ENCODE measurements at regions not wholly inside any gene's neighbourhood (a gene's known extent, or its start where the extent isn't known, plus 50 kb on each side); places are given as distances from the start of the nearest gene placed in this dataset.

DNA sequence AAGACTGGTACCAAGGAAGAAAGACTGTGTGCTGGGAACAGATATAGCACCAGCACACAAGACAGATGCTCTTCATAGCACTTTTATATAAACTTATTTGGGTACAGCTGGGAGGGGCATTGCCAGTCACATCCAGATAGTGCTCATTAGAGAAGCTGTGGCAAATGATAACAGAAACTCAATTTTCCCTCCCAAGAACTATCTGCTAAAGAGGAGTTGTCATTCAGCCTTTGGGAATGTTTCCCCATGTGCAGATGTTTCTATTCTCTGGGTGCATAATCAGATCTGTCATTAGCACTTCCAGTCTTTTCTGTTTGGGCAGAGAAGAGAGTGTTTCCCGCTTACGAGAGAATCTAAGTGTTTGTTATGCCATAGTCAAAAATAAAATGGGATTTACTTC, 714.9 kb upstream of the MDGA2 start:
- in situ Hi-C loops (cut with MboI; ENCODE audit: low sequenced_read_pairs in 4 of 4) (no loop called here), intact Hi-C loops (cut with DNase I; ENCODE audit: low total_unique reads) (no loop called here)
- Histone ChIP-seq H3K4me3 (no peak overlapping the region), H3K9me3 (no peaks in the 10 kb centered on the region), H3K4me1 (no peaks in the 10 kb centered on the region), H3K27me3 (no peaks in the 10 kb centered on the region), H3K36me3 (no peaks in the 10 kb centered on the region), H3K27ac (no peak overlapping the region)
- ATAC-seq (no peak), DNase-seq (no peak)
- TF ChIP-seq POLR2A (IDR thresholded peaks at IDR 0.05) (no peak), CTCF (IDR thresholded peaks at IDR 0.05 in 4 of 5, conservative IDR thresholded peaks at IDR 0.05 in 1 of 5) (no peak)

DNA sequence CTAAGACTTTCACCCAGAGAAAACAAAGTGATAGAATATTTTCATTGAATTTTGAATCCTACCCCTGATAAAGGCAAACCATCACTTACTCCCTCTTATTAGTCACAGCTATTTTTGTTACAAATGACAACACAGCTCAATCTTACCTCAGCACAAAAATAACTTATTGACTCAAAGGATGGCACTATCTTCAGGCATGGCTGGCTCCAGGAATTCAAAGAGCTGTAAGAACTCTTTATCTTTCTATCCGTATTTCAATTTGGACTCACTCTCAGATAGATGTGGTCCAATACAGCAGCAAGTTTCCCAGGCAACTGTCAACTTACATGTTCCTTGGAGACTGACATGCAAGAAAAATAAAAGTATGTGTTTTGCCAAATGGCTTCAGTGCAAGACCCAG, 709.4 kb upstream of the MDGA2 start:
- ATAC-seq: no peak
- no peak for TF ChIP-seq CTCF (IDR thresholded peaks at IDR 0.05 in 4 of 5, conservative IDR thresholded peaks at IDR 0.05 in 1 of 5)
- TF ChIP-seq POLR2A (IDR thresholded peaks at IDR 0.05): no peak

DNA sequence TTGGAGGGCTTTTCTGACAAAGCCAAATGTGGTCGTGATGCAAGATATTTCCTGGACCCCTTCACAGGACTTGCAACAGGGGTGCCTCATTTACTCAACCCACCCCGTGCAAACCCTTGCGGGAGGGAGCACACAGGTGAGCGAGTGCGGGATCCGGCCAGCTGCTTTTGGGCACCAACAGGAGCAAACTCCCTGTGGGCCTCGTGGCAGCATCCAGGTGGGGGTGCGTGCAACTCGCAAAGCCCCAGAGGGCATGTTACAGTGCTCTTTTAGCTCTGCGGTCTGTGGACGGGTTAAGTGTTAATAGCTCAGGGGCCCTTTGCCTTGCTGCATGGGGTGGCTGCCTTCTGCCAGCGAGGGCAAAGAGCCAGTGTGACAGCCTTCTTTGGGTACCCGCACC, 707.6 kb upstream of the MDGA2 start:
- no peaks in the 10 kb centered on the region for H3K9me3 ChIP-seq
- ATAC-seq (no peak), DNase-seq (no peak)
- no peaks in the 10 kb centered on the region for H3K36me3 ChIP-seq
- H3K27me3 ChIP-seq: no peaks in the 10 kb centered on the region
- H3K4me1 ChIP-seq: no peaks in the 10 kb centered on the region
- no peak overlapping the region for H3K4me3 ChIP-seq
- H3K27ac ChIP-seq: no peak overlapping the region
- intact Hi-C loops (cut with DNase I; ENCODE audit: low total_unique reads) (no loop called here), in situ Hi-C loops (cut with MboI; ENCODE audit: low sequenced_read_pairs in 4 of 4) (no loop called here)
- TF ChIP-seq POLR2A (IDR thresholded peaks at IDR 0.05) (no peak), CTCF (IDR thresholded peaks at IDR 0.05 in 4 of 5, conservative IDR thresholded peaks at IDR 0.05 in 1 of 5) (no peak)

More for the DNA sequence above, 709.4 kb upstream of the MDGA2 start:
- in situ Hi-C loops (cut with MboI; ENCODE audit: low sequenced_read_pairs in 4 of 4): no loop called here
- no peaks in the 10 kb centered on the region for H3K27me3 ChIP-seq
- H3K4me3 ChIP-seq: no peak overlapping the region
- H3K27ac ChIP-seq: no peak overlapping the region
- H3K4me1 ChIP-seq: no peaks in the 10 kb centered on the region
- intact Hi-C loops (cut with DNase I; ENCODE audit: low total_unique reads): no loop called here
- no peaks in the 10 kb centered on the region for H3K36me3 ChIP-seq
- H3K9me3 ChIP-seq: no peaks in the 10 kb centered on the region
- no peak for DNase-seq

- Histone ChIP-seq H3K9me3 (no peaks in the 10 kb centered on the region), H3K4me3 (no peak overlapping the region), H3K4me1 (no peaks in the 10 kb centered on the region), H3K36me3 (no peaks in the 10 kb centered on the region), H3K27ac (no peak overlapping the region), H3K27me3 (no peaks in the 10 kb centered on the region)
- intact Hi-C loops (cut with DNase I; ENCODE audit: low total_unique reads): no loop called here
- ATAC-seq (no peak), DNase-seq (no peak)
- in situ Hi-C loops (cut with MboI; ENCODE audit: low sequenced_read_pairs in 4 of 4): no loop called here
- no peak for TF ChIP-seq CTCF (IDR thresholded peaks at IDR 0.05 in 4 of 5, conservative IDR thresholded peaks at IDR 0.05 in 1 of 5)
- TF ChIP-seq POLR2A (IDR thresholded peaks at IDR 0.05): no peak
Observed at GRCh38 chr14:48378541-48378940, 703.1 kb upstream of the MDGA2 start.

DNA sequence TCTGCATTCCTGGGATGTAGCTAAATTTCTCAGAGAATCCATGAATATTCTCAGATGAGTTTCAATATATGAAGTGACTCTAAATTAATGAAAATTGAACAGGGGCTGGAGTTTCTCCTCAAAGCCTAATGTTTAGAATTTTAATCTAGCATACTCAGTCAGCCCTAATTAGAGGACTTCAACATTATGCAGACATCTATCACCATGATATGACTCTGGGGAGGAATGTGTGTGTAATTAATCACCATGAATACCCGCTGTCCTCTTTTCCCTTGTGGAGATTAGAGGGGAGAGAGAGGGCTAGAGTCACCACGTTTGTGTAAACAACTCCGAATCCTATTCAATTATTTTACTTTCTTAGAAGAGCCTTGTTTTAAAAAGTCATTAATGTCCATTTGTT, 698.6 kb upstream of the MDGA2 start:
- ATAC-seq (no peak), DNase-seq (no peak)
- Histone ChIP-seq H3K27me3 (no peaks in the 10 kb centered on the region), H3K9me3 (no peaks in the 10 kb centered on the region), H3K4me3 (no peak overlapping the region), H3K27ac (no peak overlapping the region), H3K4me1 (no peaks in the 10 kb centered on the region), H3K36me3 (no peaks in the 10 kb centered on the region)
- in situ Hi-C loops (cut with MboI; ENCODE audit: low sequenced_read_pairs in 4 of 4): no loop called here
- TF ChIP-seq CTCF (IDR thresholded peaks at IDR 0.05 in 4 of 5, conservative IDR thresholded peaks at IDR 0.05 in 1 of 5): no peak
- intact Hi-C loops (cut with DNase I; ENCODE audit: low total_unique reads): no loop called here

Measured in gastrocnemius medialis (tissue), 4 donors.